ENCODE measurements at regions not wholly inside any gene's neighbourhood (a gene's known extent, or its start where the extent isn't known, plus 50 kb on each side); places are given as distances from the start of the nearest gene placed in this dataset.

- RAD21 ChIA-PET (ENCODE audit: low non-redundant PET in 1 of 2, low total read pairs in 2 of 2, uncharacterized antibody in 2 of 2, unreplicated experiment in 2 of 2): interaction anchor here in 1 of 2 experiments (0.7 kb wide), 1 partner anchor 273 kb away, joined by 9 read pairs; no protein-coding TSS in a partner anchor
- Histone ChIP-seq H4K20me1 (ENCODE audit: insufficient read depth) (no peaks in the 10 kb centered on the region), H3K4me3 (replicated peaks in 1 of 2; ENCODE audit: low read depth in 1 of 2, low read length in 2 of 2) (no peak overlapping the region), H3K9me3 (ENCODE audit: control insufficient read depth in 1 of 2, insufficient read depth in 1 of 2, low read depth in 1 of 2, low read length in 2 of 2) (no peaks in the 10 kb centered on the region), H3K36me3 (ENCODE audit: control insufficient read depth in 1 of 2, insufficient read depth in 2 of 2, low read length in 2 of 2) (no peaks in the 10 kb centered on the region), H3K27me3 (ENCODE audit: insufficient read depth, low read length) (peaks cover 64% of the 10 kb centered on the region), H3K9me2 (ENCODE audit: insufficient read depth) (no peaks in the 10 kb centered on the region), H2AFZ (ENCODE audit: low read depth, low read length, poor library complexity, severe bottlenecking) (no peak overlapping the region), H3K27ac (ENCODE audit: low read depth, low read length) (no peak overlapping the region), H3K4me1 (ENCODE audit: control insufficient read depth in 1 of 2, insufficient read depth in 2 of 2, low read length in 2 of 2) (no peaks in the 10 kb centered on the region), H3K9ac (ENCODE audit: low read length) (no peak overlapping the region), H3K4me2 (ENCODE audit: low read length) (no peak overlapping the region), H3K79me2 (ENCODE audit: insufficient read depth, low read length) (no peaks in the 10 kb centered on the region)
- no peak for TF ChIP-seq EZH2phosphoT487 (IDR thresholded peaks at IDR 0.05; ENCODE audit: borderline replicate concordance)
- TF ChIP-seq ATF3 (IDR thresholded peaks at IDR 0.05): no peak
- no peak for TF ChIP-seq SIN3A (IDR thresholded peaks at IDR 0.05; ENCODE audit: low read depth)
- TF ChIP-seq POLR2A (IDR thresholded peaks at IDR 0.05; ENCODE audit: borderline replicate concordance, extremely low read depth, insufficient read depth, insufficient read length): no peak
- no peak for TF ChIP-seq ZFX (IDR thresholded peaks at IDR 0.05)
- TF ChIP-seq ELF1 (IDR thresholded peaks at IDR 0.05; ENCODE audit: borderline replicate concordance, low read depth): no peak
- TF ChIP-seq MAX (IDR thresholded peaks at IDR 0.05): no peak
- TF ChIP-seq SP1 (IDR thresholded peaks at IDR 0.05; ENCODE audit: low read depth): no peak
- TF ChIP-seq FOSL1 (IDR thresholded peaks at IDR 0.05; ENCODE audit: low read depth): no peak
- BruUV-seq (replicated peaks): no TSS peak
- CTCF ChIA-PET: interaction anchor here (2.9 kb wide), 1 partner anchor 9 kb away, joined by 27 read pairs; no protein-coding TSS in a partner anchor
- DNase-seq (ENCODE audit: low read depth, low spot score): no peak
- POLR2A ChIA-PET: no interaction called here
- intact Hi-C loops (cut with micrococcal nuclease): no loop called here
- ATAC-seq: no peak
Measured at GRCh38 chr16:86243571-86244154, 266.7 kb upstream of the FOXF1 start.

- Histone ChIP-seq H3K4me2 (ENCODE audit: low read length) (no peak overlapping the region), H3K27ac (ENCODE audit: low read depth, low read length) (no peak overlapping the region), H3K27me3 (ENCODE audit: insufficient read depth, low read length) (peaks cover 64% of the 10 kb centered on the region), H3K9ac (ENCODE audit: low read length) (no peak overlapping the region), H4K20me1 (ENCODE audit: insufficient read depth) (no peaks in the 10 kb centered on the region), H3K36me3 (ENCODE audit: control insufficient read depth in 1 of 2, insufficient read depth in 2 of 2, low read length in 2 of 2) (no peaks in the 10 kb centered on the region), H2AFZ (ENCODE audit: low read depth, low read length, poor library complexity, severe bottlenecking) (no peak overlapping the region), H3K9me3 (ENCODE audit: control insufficient read depth in 1 of 2, insufficient read depth in 1 of 2, low read depth in 1 of 2, low read length in 2 of 2) (no peaks in the 10 kb centered on the region), H3K4me3 (replicated peaks in 1 of 2; ENCODE audit: low read depth in 1 of 2, low read length in 2 of 2) (no peak overlapping the region), H3K79me2 (ENCODE audit: insufficient read depth, low read length) (no peaks in the 10 kb centered on the region), H3K4me1 (ENCODE audit: control insufficient read depth in 1 of 2, insufficient read depth in 2 of 2, low read length in 2 of 2) (no peaks in the 10 kb centered on the region), H3K9me2 (ENCODE audit: insufficient read depth) (no peaks in the 10 kb centered on the region)
- TF ChIP-seq RAD21 (IDR thresholded peaks at IDR 0.05; ENCODE audit: low read depth): no peak
- no peak for TF ChIP-seq ELF1 (IDR thresholded peaks at IDR 0.05; ENCODE audit: borderline replicate concordance, low read depth)
- TF ChIP-seq ZBTB33 (IDR thresholded peaks at IDR 0.05; ENCODE audit: extremely low read depth, insufficient replicate concordance, low read length): no peak
- TF ChIP-seq SIN3A (IDR thresholded peaks at IDR 0.05; ENCODE audit: low read depth): no peak
- no peak for TF ChIP-seq CEBPB (IDR thresholded peaks at IDR 0.05; ENCODE audit: low read depth)
- no peak for TF ChIP-seq ZNF274 (IDR thresholded peaks at IDR 0.05; ENCODE audit: low read depth, low read length)
- no peak for TF ChIP-seq TCF7L2 (IDR thresholded peaks at IDR 0.05; ENCODE audit: borderline replicate concordance, extremely low read depth, insufficient read depth, insufficient read length)
- no peak for TF ChIP-seq SRF (IDR thresholded peaks at IDR 0.05; ENCODE audit: low read depth)
- no peak for TF ChIP-seq POLR2AphosphoS5 (IDR thresholded peaks at IDR 0.05; ENCODE audit: low read depth, low read length)
- TF ChIP-seq EGR1 (IDR thresholded peaks at IDR 0.05; ENCODE audit: low read depth): no peak
- TF ChIP-seq MAX (IDR thresholded peaks at IDR 0.05): no peak
- no peak for TF ChIP-seq FOSL1 (IDR thresholded peaks at IDR 0.05; ENCODE audit: low read depth)
- no peak for TF ChIP-seq EZH2 (IDR thresholded peaks at IDR 0.05)
- no peak for TF ChIP-seq SP1 (IDR thresholded peaks at IDR 0.05; ENCODE audit: low read depth)
- TF ChIP-seq JUND (IDR thresholded peaks at IDR 0.05): no peak
- TF ChIP-seq EZH2phosphoT487 (IDR thresholded peaks at IDR 0.05; ENCODE audit: borderline replicate concordance): no peak
- no TSS peak for BruUV-seq (replicated peaks)
- ATAC-seq (no peak), DNase-seq (ENCODE audit: low read depth, low spot score) (no peak)
- ChIA-PET POLR2A (no interaction called here), CTCF (interaction anchor here (2.9 kb wide), 1 partner anchor 9 kb away, joined by 27 read pairs; no protein-coding TSS in a partner anchor), RAD21 (ENCODE audit: low non-redundant PET in 1 of 2, low total read pairs in 2 of 2, uncharacterized antibody in 2 of 2, unreplicated experiment in 2 of 2) (interaction anchor here in 1 of 2 experiments (0.7 kb wide), 1 partner anchor 273 kb away, joined by 9 read pairs; no protein-coding TSS in a partner anchor)
- intact Hi-C loops (cut with micrococcal nuclease): no loop called here
Measured at GRCh38 chr16:86244158-86244557, 266.2 kb upstream of the FOXF1 start.
